K562 (cell line): ENCODE measurements at regions not wholly inside any gene's neighbourhood (a gene's known extent, or its start where the extent isn't known, plus 50 kb on each side); places are given as distances from the start of the nearest gene placed in this dataset.
A peak's percentile ranks its signal among the peaks of the same experiment; 100 is the strongest.
"Not testable (repeated sequence)": the region's sequence is repeated elsewhere in the genome, so short reads cannot be mapped to it uniquely, and the experiment has no call there.

Source experiments
- ATAC-seq: fragments of 200-7000 bp; cut with Tn5 transposase; 3 replicates; pipeline ENCODE4 v1.9.1; 2020; ENCODE audit warnings: moderate library complexity
- BruUV-seq: library from RNA; stranded (reverse); fragments of 400-500 nt; replicated peaks from 2 replicates; lab custom pipeline; 2021; lab: Mats Ljungman, UMichigan
- CTCF ChIA-PET: fragments of 300-600 bp; formaldehyde crosslinking; extraction: SDS; loops from one replicate; lab custom pipeline; 2021; ENCODE audit warnings: low intra/inter-chr PET ratio; lab: Yijun Ruan, JAX
- POLR2A ChIA-PET: fragments of 300-600, 350-650 bp; sonication (Branson Sonifier 250); formaldehyde crosslinking; extraction: SDS; loops from one replicate; lab custom pipeline; 2021; ENCODE audit warnings: antibody characterized with exemption, inconsistent platforms; lab: Yijun Ruan, JAX
- DNase-seq, 4 experiments: peaks; one replicate each; pipeline versions ENCODE4 v3.0.0 to v3.0.0-alpha.2; 2011 to 2018; ENCODE audit warnings: low spot score in 3 of 4, mixed read lengths in 3 of 4; ENCODE audit errors: extremely low read depth in 1 of 4
- FAIRE-seq: peaks from 2 replicates; lab custom pipeline; 2011; peaks lifted over from hg19 to GRCh38; lab: Jason Lieb, UNC
- H2AFZ ChIP-seq: 2 replicates; pipeline ENCODE4 v1.6.0; 2011; ENCODE audit warnings: low read depth, low read length, control low read depth, inconsistent platforms
- H3K27ac ChIP-seq: fragments of 200-600 bp; 3 replicates; pipeline ENCODE4 v1.8.0; 2011; ENCODE audit warnings: low read depth, mild to moderate bottlenecking, control low read depth, inconsistent platforms, low read length, moderate library complexity, mixed read lengths; ENCODE audit errors: extremely low read depth
- H3K27me3 ChIP-seq, 2 experiments: fragments of 300-600 bp in 1 of 2; 2 replicates in 1 of 2; 3 replicates in 1 of 2; pipeline versions ENCODE4 v1.6.0 to v1.8.0; 2011; ENCODE audit warnings: inconsistent platforms in 2 of 2, low read length in 2 of 2, mild to moderate bottlenecking in 1 of 2, mixed read lengths in 1 of 2, moderate library complexity in 1 of 2; ENCODE audit not compliant: control insufficient read depth in 2 of 2, insufficient read depth in 2 of 2
- H3K36me3 ChIP-seq: fragments of 300-600 bp; 3 replicates; pipeline ENCODE4 v1.8.0; 2011; ENCODE audit warnings: mild to moderate bottlenecking, low read length, inconsistent platforms; ENCODE audit not compliant: control insufficient read depth, insufficient read depth
- H3K4me1 ChIP-seq, 2 experiments: fragments of 200-600 bp in 1 of 2; replicated peaks in 1 of 2; 2 replicates in 1 of 2; 3 replicates in 1 of 2; pipeline versions ENCODE4 v1.5.1 to v1.8.0; 2011; ENCODE audit warnings: inconsistent platforms in 2 of 2, low read length in 2 of 2, mild to moderate bottlenecking in 1 of 2, mixed read lengths in 1 of 2, moderate library complexity in 1 of 2; ENCODE audit not compliant: control insufficient read depth in 2 of 2, insufficient read depth in 2 of 2
- H3K4me2 ChIP-seq: 2 replicates; pipeline ENCODE4 v1.6.1; 2011; ENCODE audit warnings: low read length, control low read depth, inconsistent platforms, mixed read lengths; ENCODE audit not compliant: insufficient read depth
- H3K4me3 ChIP-seq: fragments of 200-600 bp; sonication (generic), shearing (Covaris generic); 2 replicates; pipeline ENCODE4 v1.5.1; 2016; ENCODE audit warnings: control low read depth, inconsistent platforms
- H3K79me2 ChIP-seq: fragments of 200-600 bp; 3 replicates; pipeline ENCODE4 v1.8.0; 2011; ENCODE audit warnings: low read length, inconsistent platforms; ENCODE audit not compliant: control insufficient read depth, insufficient read depth
- H3K9ac ChIP-seq, 2 experiments: 2 replicates each; pipeline versions ENCODE4 v1.6.0 to v1.6.1; 2011; ENCODE audit warnings: low read depth in 2 of 2, low read length in 2 of 2, control low read depth in 1 of 2, inconsistent platforms in 1 of 2, mild to moderate bottlenecking in 1 of 2, mixed read lengths in 1 of 2; ENCODE audit not compliant: insufficient read depth in 1 of 2
- H3K9me1 ChIP-seq: one replicate; pipeline ENCODE4 v1.6.0; 2011; ENCODE audit warnings: inconsistent platforms, mild to moderate bottlenecking, low read length, moderate library complexity; ENCODE audit not compliant: control insufficient read depth, insufficient read depth
- H3K9me3 ChIP-seq: replicated peaks from 2 replicates; pipeline ENCODE4 v1.5.1; 2011; ENCODE audit warnings: low read depth, low read length, inconsistent platforms; ENCODE audit not compliant: control insufficient read depth, insufficient read depth
- H4K20me1 ChIP-seq: replicated peaks from 2 replicates; pipeline ENCODE4 v1.6.1; 2011; ENCODE audit warnings: low read length, inconsistent platforms, mixed read lengths; ENCODE audit not compliant: control insufficient read depth, insufficient read depth
- BRD9 ChIP-seq: fragments of 450-650 bp; IDR thresholded peaks from 2 replicates; pipeline ENCODE4 v1.6.1; 2018; ENCODE audit warnings: low read depth; ENCODE audit not compliant: partially characterized antibody
- CREBBP ChIP-seq: IDR thresholded peaks from one replicate; pipeline ENCODE4 v1.6.1; 2012; ENCODE audit warnings: low read depth, mild to moderate bottlenecking, control low read depth, inconsistent platforms, low read length
- HIVEP1 ChIP-seq: fragments of 250-450 bp; sonication (Bioruptor Pico); IDR thresholded peaks from 2 replicates; pipeline ENCODE4 v1.4.0; 2020; ENCODE audit warnings: mild to moderate bottlenecking
- KDM4B ChIP-seq, 2 experiments: fragments of 450-650 bp in 1 of 2; sonication (generic) in 1 of 2; IDR thresholded peaks; 2 replicates each; pipeline ENCODE4 v1.6.1; 2016 to 2017; ENCODE audit warnings: borderline replicate concordance in 2 of 2, antibody characterized with exemption in 1 of 2, low read depth in 1 of 2, mild to moderate bottlenecking in 1 of 2
- NR2C2 ChIP-seq, 2 experiments: fragments of 200-800 bp in 1 of 2; sonication (Bioruptor generic) in 1 of 2; sonication (generic) in 1 of 2; formaldehyde crosslinking in 1 of 2; IDR thresholded peaks; 2 replicates each; pipeline versions ENCODE4 v1.6.1 to v1.8.0; 2016 to 2022; ENCODE audit warnings: mild to moderate bottlenecking in 1 of 2, missing compliant biosample characterization in 1 of 2, missing genetic modification characterization in 1 of 2, missing genetic modification reagents in 1 of 2
- NUFIP1 ChIP-seq: fragments of 450-650 bp; IDR thresholded peaks from 2 replicates; pipeline ENCODE4 v1.6.1; 2018; ENCODE audit not compliant: partially characterized antibody
- POLR2AphosphoS5 ChIP-seq: IDR thresholded peaks from 2 replicates; pipeline ENCODE4 v1.6.1; 2011; ENCODE audit warnings: mild to moderate bottlenecking, low read depth, low read length, moderate library complexity; ENCODE audit not compliant: control insufficient read depth, insufficient read depth
- SAFB2 ChIP-seq: fragments of 200-400 bp; formaldehyde crosslinking; IDR thresholded peaks from 2 replicates; pipeline ENCODE4 v1.6.1; 2018; ENCODE audit warnings: borderline replicate concordance, low read length, low read depth, moderate library complexity; ENCODE audit not compliant: severe bottlenecking
- TCFL5 ChIP-seq: fragments of 250-450 bp; sonication (Bioruptor Pico); conservative IDR thresholded peaks from 2 replicates; pipeline ENCODE4 v1.6.1; 2021; ENCODE audit warnings: mild to moderate bottlenecking, moderate library complexity, matching md5 sums
- TSC22D4 ChIP-seq: fragments of 450-650 bp; IDR thresholded peaks from 2 replicates; pipeline ENCODE4 v1.6.1; 2016; ENCODE audit warnings: missing genetic modification characterization, missing biosample characterization, control low read depth
- ZNF146 ChIP-seq: IDR thresholded peaks from one replicate; pipeline ENCODE4 v1.6.1; 2018; ENCODE audit warnings: missing compliant biosample characterization; ENCODE audit not compliant: unreplicated experiment
- ZNF717 ChIP-seq: fragments of 250-450 bp; sonication (Bioruptor Pico); IDR thresholded peaks from 2 replicates; pipeline ENCODE4 v1.5.0; 2021
- WGBS: fragments of 100-300 bp; shearing (Covaris generic); methylation state at CpG from one replicate; pipeline ENCODE4 v1.1.6; 2016; ENCODE audit warnings: low coverage, mixed read lengths; ENCODE audit not compliant: insufficient coverage; ENCODE audit errors: missing lambda C conversion rate; 5-methylcytosine and 5-hydroxymethylcytosine counted together
- in situ Hi-C: fragments of 300-500 bp; cut with MboI; formaldehyde crosslinking; loops from 4 replicates; pipeline ENCODE4 v1.15.0; 2018; ENCODE audit warnings: inconsistent platforms, mixed read lengths
- intact Hi-C: fragments of 100-400 bp; cut with micrococcal nuclease; formaldehyde crosslinking; loops from 2 replicates; pipeline ENCODE4 v1.14.2; 2022
- TF ChIP-seq, protein P1 (sequence below): fragments of 250-450 bp; sonication (Bioruptor Pico); IDR thresholded peaks from 2 replicates; pipeline ENCODE4 v1.8.0; 2022; ENCODE audit warnings: moderate library complexity, mild to moderate bottlenecking, inconsistent platforms

GRCh38 chr5:36513647-36514046, 92.8 kb upstream of the SLC1A3 start:
- in situ Hi-C loops, FAIRE-seq, ATAC-seq, H3K27ac ChIP-seq, DNase-seq, intact Hi-C loops, H4K20me1 ChIP-seq, POLR2A ChIA-PET, H3K27me3 ChIP-seq, H3K79me2 ChIP-seq: not testable (repeated sequence)
- WGBS = 2% methylated on average over 3 of the region's 3 CpGs
- peak; percentile 55 for TF ChIP-seq ZNF146 (CRISPR knock-in tag)
- TF ChIP-seq, all 486 proteins: peak for 1; not testable (repeated sequence) for 485
- H2AFZ ChIP-seq, H3K9me3 ChIP-seq, H3K9ac ChIP-seq, H3K36me3 ChIP-seq, H3K4me2 ChIP-seq, CTCF ChIA-PET, H3K9me1 ChIP-seq, H3K4me1 ChIP-seq, BruUV-seq, H3K4me3 ChIP-seq: not testable (repeated sequence)

DNA sequence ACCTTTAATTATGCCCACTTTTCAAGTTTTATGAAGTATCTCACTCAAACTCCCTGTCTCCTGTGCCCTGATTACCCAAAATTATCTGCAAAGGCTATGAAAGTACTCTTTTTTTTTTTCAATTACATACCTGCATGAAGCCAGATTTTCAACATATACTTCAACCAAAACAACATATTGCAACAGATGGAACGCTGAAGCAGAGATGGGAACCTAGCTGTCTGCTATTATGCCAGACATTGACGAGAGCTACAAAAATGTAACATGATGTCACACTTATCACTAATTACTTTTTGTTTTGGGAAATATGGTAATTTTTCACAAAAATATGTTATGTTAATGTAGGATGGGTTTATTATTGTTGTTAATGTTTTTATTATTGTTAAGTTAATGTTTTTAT, 86.5 kb upstream of the SLC1A3 start:
- no TSS peak for BruUV-seq
- no peaks in the 10 kb centered on the region for H3K9me3 ChIP-seq
- no peaks in the 10 kb centered on the region for H3K36me3 ChIP-seq
- in situ Hi-C loops = no loop called here
- ChIA-PET CTCF (no interaction called here), POLR2A (interaction anchor here (0.9 kb wide), 1 partner anchor 9 kb away, joined by 3 read pairs; no protein-coding TSS in a partner anchor)
- 0% methylated on average over 2 of the region's 2 CpGs for WGBS
- no peaks in the 10 kb centered on the region for H3K79me2 ChIP-seq
- H3K4me1 ChIP-seq = no peaks in the 10 kb centered on the region
- no peak overlapping the region for H3K9ac ChIP-seq
- ATAC-seq (no peak), DNase-seq (no peak), FAIRE-seq (no peak)
- no peaks in the 10 kb centered on the region for H3K9me1 ChIP-seq
- no peak overlapping the region for H2AFZ ChIP-seq
- H3K4me3 ChIP-seq = no peak overlapping the region
- intact Hi-C loops = no loop called here
- H4K20me1 ChIP-seq = no peaks in the 10 kb centered on the region
- H3K27ac ChIP-seq = no peak overlapping the region
- peaks cover 8 to 26% of the 10 kb centered on the region in 2 experiments for H3K27me3 ChIP-seq
- H3K4me2 ChIP-seq = no peak overlapping the region
- TF ChIP-seq NUFIP1 (no peak), ZNF717 (CRISPR knock-in tag) (no peak), TSC22D4 (no peak), BRD9 (no peak), HIVEP1 (CRISPR knock-in tag) (no peak), POLR2AphosphoS5 (no peak), CREBBP (no peak), TCFL5 (CRISPR knock-in tag) (no peak), NR2C2 (CRISPR knock-in tag; IDR thresholded peaks at IDR 0.05) (no peak), NR2C2 (tag; IDR thresholded peaks at IDR 0.05) (no peak), SAFB2 (no peak), KDM4B (IDR thresholded peaks at IDR 0.05; ENCODE audit: borderline replicate concordance in 2 of 2, low read depth in 1 of 2) (no peak)
- TF ChIP-seq, protein P1, sequence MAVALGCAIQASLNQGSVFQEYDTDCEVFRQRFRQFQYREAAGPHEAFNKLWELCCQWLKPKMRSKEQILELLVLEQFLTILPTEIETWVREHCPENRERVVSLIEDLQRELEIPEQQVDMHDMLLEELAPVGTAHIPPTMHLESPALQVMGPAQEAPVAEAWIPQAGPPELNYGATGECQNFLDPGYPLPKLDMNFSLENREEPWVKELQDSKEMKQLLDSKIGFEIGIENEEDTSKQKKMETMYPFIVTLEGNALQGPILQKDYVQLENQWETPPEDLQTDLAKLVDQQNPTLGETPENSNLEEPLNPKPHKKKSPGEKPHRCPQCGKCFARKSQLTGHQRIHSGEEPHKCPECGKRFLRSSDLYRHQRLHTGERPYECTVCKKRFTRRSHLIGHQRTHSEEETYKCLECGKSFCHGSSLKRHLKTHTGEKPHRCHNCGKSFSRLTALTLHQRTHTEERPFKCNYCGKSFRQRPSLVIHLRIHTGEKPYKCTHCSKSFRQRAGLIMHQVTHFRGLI (CRISPR knock-in tag) = no peak
